B cell (primary cell): ENCODE measurements at regions not wholly inside any gene's neighbourhood (a gene's known extent, or its start where the extent isn't known, plus 50 kb on each side); places are given as distances from the start of the nearest gene placed in this dataset.

Experiments
- ATAC-seq: fragments of 200-7000 bp; cut with Tn5 transposase; one replicate; pipeline ENCODE4 v1.10.0; 2021; ENCODE audit warnings: low read depth, mild to moderate bottlenecking, moderate number of reproducible peaks, moderate library complexity
- CTCF ChIA-PET: fragments of 350-600 bp; sonication (Branson Sonifier 250); formaldehyde crosslinking; loops from one replicate; lab custom pipeline; 2021; ENCODE audit warnings: antibody characterized with exemption, inconsistent platforms; lab: Charles Lee
- POLR2A ChIA-PET: fragments of 350-600 bp; sonication (Branson Sonifier 250); formaldehyde crosslinking; loops from one replicate; lab custom pipeline; 2021; ENCODE audit warnings: antibody characterized with exemption; lab: Charles Lee
- DNase-seq: peaks from one replicate; pipeline ENCODE4 v3.0.0; 2013
- H2AFZ ChIP-seq: 2 replicates; pipeline ENCODE4 v1.6.1; 2012; ENCODE audit warnings: mild to moderate bottlenecking, low read depth, low read length; ENCODE audit not compliant: insufficient read depth, poor library complexity, severe bottlenecking
- H3K27ac ChIP-seq, 2 donors: 1 replicate in 1 of 2; 2 replicates in 1 of 2; pipeline ENCODE4 v1.5.1; 2012 to 2013; ENCODE audit warnings: low read length in 2 of 2, mild to moderate bottlenecking in 2 of 2, moderate library complexity in 1 of 2
- H3K27me3 ChIP-seq, 4 experiments: fragments of 200-600 bp in 1 of 4; sonication (generic) in 1 of 4; replicated peaks in 1 of 4; 1 replicate in 2 of 4; 2 replicates in 2 of 4; pipeline versions ENCODE4 v1.6.1 to v1.7.0; 2013 to 2016; ENCODE audit warnings: low read length in 3 of 4, mild to moderate bottlenecking in 2 of 4, mixed read lengths in 1 of 4, moderate library complexity in 1 of 4; ENCODE audit not compliant: insufficient read depth in 4 of 4, control insufficient read depth in 3 of 4; ENCODE audit errors: control extremely low read depth in 1 of 4
- H3K36me3 ChIP-seq, 2 experiments: replicated peaks in 1 of 2; 1 replicate in 1 of 2; 2 replicates in 1 of 2; pipeline versions ENCODE4 v1.6.1 to v1.7.1; 2013; ENCODE audit warnings: low read length in 1 of 2; ENCODE audit not compliant: insufficient read depth in 2 of 2, control insufficient read depth in 1 of 2; ENCODE audit errors: control extremely low read depth in 1 of 2, extremely low read depth in 1 of 2
- H3K4me1 ChIP-seq, 2 donors: fragments of 200-600 bp in 1 of 2; sonication (generic) in 1 of 2; 1 replicate in 1 of 2; 2 replicates in 1 of 2; pipeline versions ENCODE4 v1.5.1 to v1.6.1; 2013 to 2017; ENCODE audit warnings: low read length in 2 of 2; ENCODE audit not compliant: control insufficient read depth in 2 of 2, insufficient read depth in 2 of 2
- H3K4me2 ChIP-seq: replicated peaks from 2 replicates; pipeline ENCODE3; 2012; ENCODE audit warnings: mild to moderate bottlenecking, low read depth, low read length; ENCODE audit not compliant: poor library complexity, severe bottlenecking
- H3K4me3 ChIP-seq, 5 experiments: fragments of 200-600 bp in 1 of 5; sonication (generic) in 1 of 5; 1 replicate in 3 of 5; 2 replicates in 2 of 5; pipeline versions ENCODE4 v1.5.1 to v1.7.0; 2011 to 2016; ENCODE audit warnings: low read length in 4 of 5, mild to moderate bottlenecking in 4 of 5, low read depth in 2 of 5, control low read depth in 1 of 5, moderate library complexity in 1 of 5; ENCODE audit not compliant: insufficient read depth in 1 of 5; ENCODE audit errors: control extremely low read depth in 1 of 5, extremely low read depth in 1 of 5
- H3K79me2 ChIP-seq: fragments of 200-600 bp; sonication (generic); one replicate; pipeline ENCODE4 v1.6.0; 2016; ENCODE audit warnings: low read length; ENCODE audit not compliant: control insufficient read depth, insufficient read depth
- H3K9ac ChIP-seq: fragments of 200-600 bp; sonication (generic); 2 replicates; pipeline ENCODE4 v1.6.1; 2017; ENCODE audit warnings: mild to moderate bottlenecking, low read length, moderate library complexity
- H3K9me3 ChIP-seq, 3 donors: one replicate each; pipeline versions ENCODE4 v1.6.1 to v1.7.1; 2013; ENCODE audit warnings: low read length in 2 of 3; ENCODE audit not compliant: control insufficient read depth in 2 of 3, insufficient read depth in 1 of 3; ENCODE audit errors: control extremely low read depth in 1 of 3
- H4K20me1 ChIP-seq: 2 replicates; pipeline ENCODE4 v1.6.0; 2012; ENCODE audit warnings: mild to moderate bottlenecking, low read length; ENCODE audit not compliant: insufficient read depth, control insufficient read depth, poor library complexity, severe bottlenecking
- H3K27ac Mint-ChIP-seq: one replicate; pipeline ENCODE4 v1.8.0; 2021; ENCODE audit warnings: mixed read lengths
- H3K27me3 Mint-ChIP-seq: one replicate; pipeline ENCODE4 v1.8.0; 2021; ENCODE audit warnings: mixed read lengths
- H3K4me1 Mint-ChIP-seq: one replicate; pipeline ENCODE4 v1.8.0; 2021; ENCODE audit warnings: mixed read lengths
- H3K4me3 Mint-ChIP-seq: one replicate; pipeline ENCODE4 v1.8.0; 2021; ENCODE audit warnings: mixed read lengths
- H3K9me3 Mint-ChIP-seq: one replicate; pipeline ENCODE4 v1.8.0; 2022; ENCODE audit warnings: mixed read lengths; ENCODE audit not compliant: insufficient read depth
- CTCF ChIP-seq: fragments of 200-600 bp; IDR thresholded peaks from one replicate; pipeline ENCODE4 v1.8.0; 2022; ENCODE audit warnings: antibody characterized with exemption, mild to moderate bottlenecking
- EZH2 ChIP-seq: IDR thresholded peaks from 2 replicates; pipeline ENCODE4 v1.6.1; 2012; ENCODE audit warnings: borderline replicate concordance, low read depth, mild to moderate bottlenecking, moderate library complexity, low read length; ENCODE audit not compliant: insufficient read depth, poor library complexity, severe bottlenecking
- WGBS: methylation state at CpG from one replicate; pipeline ENCODE4 v1.1.5; 2013; ENCODE audit warnings: missing lambda C conversion rate; ENCODE audit not compliant: insufficient coverage; 5-methylcytosine and 5-hydroxymethylcytosine counted together
- intact Hi-C: fragments of 100-400 bp; cut with micrococcal nuclease; formaldehyde crosslinking; loops from one replicate; pipeline ENCODE4 v1.10.0; 2022

- Mint-ChIP-seq H3K27ac (no peak overlapping the region), H3K4me1 (no peaks in the 10 kb centered on the region), H3K9me3 (no peaks in the 10 kb centered on the region), H3K27me3 (no peaks in the 10 kb centered on the region), H3K4me3 (no peak overlapping the region)
- no peaks in the 10 kb centered on the region for H3K79me2 ChIP-seq
- no peak overlapping the region for H3K4me3 ChIP-seq
- no peaks in the 10 kb centered on the region for H3K36me3 ChIP-seq
- WGBS = 100% methylated on average over 1 of the region's 2 CpGs
- H2AFZ ChIP-seq = no peak overlapping the region
- no peaks in the 10 kb centered on the region for H3K4me1 ChIP-seq
- intact Hi-C loops = no loop called here
- H3K27ac ChIP-seq = no peak overlapping the region
- no peaks in the 10 kb centered on the region for H4K20me1 ChIP-seq
- CTCF ChIA-PET = no interaction called here
- peaks cover 0 to under 1% (median 0%) of the 10 kb centered on the region in 3 donors for H3K9me3 ChIP-seq
- H3K27me3 ChIP-seq = no peaks in the 10 kb centered on the region
- no peak overlapping the region for H3K9ac ChIP-seq
- POLR2A ChIA-PET = no interaction called here
- DNase-seq (no peak), ATAC-seq (no peak)
- TF ChIP-seq CTCF (no peak), EZH2 (no peak)
- no peak overlapping the region for H3K4me2 ChIP-seq
These were observed 404.8 kb downstream of the IGSF11 start for GRCh38 chr3:118629821-118630220.

GRCh38 chr3:118635711-118636110 lies 398.9 kb downstream of the IGSF11 start:
- H3K4me3 ChIP-seq = no peak overlapping the region
- ATAC-seq (no peak), DNase-seq (no peak)
- no peaks in the 10 kb centered on the region for H3K9me3 ChIP-seq
- H3K27ac ChIP-seq = no peak overlapping the region
- no peak overlapping the region for H3K27ac Mint-ChIP-seq
- H3K79me2 ChIP-seq = no peaks in the 10 kb centered on the region
- H3K27me3 ChIP-seq = no peaks in the 10 kb centered on the region
- H3K4me1 Mint-ChIP-seq = no peaks in the 10 kb centered on the region
- no peak overlapping the region for H3K4me2 ChIP-seq
- TF ChIP-seq CTCF = no peak
- no peak for TF ChIP-seq EZH2
- no peaks in the 10 kb centered on the region for H4K20me1 ChIP-seq
- ChIA-PET CTCF (no interaction called here), POLR2A (no interaction called here)
- no peak overlapping the region for H3K4me3 Mint-ChIP-seq
- peaks cover 4% of the 10 kb centered on the region for H3K27me3 Mint-ChIP-seq
- H3K9me3 Mint-ChIP-seq = no peaks in the 10 kb centered on the region
- no peaks in the 10 kb centered on the region for H3K4me1 ChIP-seq
- no peaks in the 10 kb centered on the region for H3K36me3 ChIP-seq
- intact Hi-C loops = no loop called here
- H3K9ac ChIP-seq = no peak overlapping the region
- WGBS = no CpG with 5 or more reads among the region's 1 CpG
- H2AFZ ChIP-seq = no peak overlapping the region
